ENCODE measurements at regions not wholly inside any gene's neighbourhood (a gene's known extent, or its start where the extent isn't known, plus 50 kb on each side); places are given as distances from the start of the nearest gene placed in this dataset.

GRCh38 chr11:19598876-19599486 is 113.7 kb upstream of the NAV2 start:
- Histone ChIP-seq H3K79me2 (ENCODE audit: insufficient read depth, low read length) (no peaks in the 10 kb centered on the region), H2AFZ (ENCODE audit: low read length) (no peak overlapping the region), H3F3A (ENCODE audit: insufficient read depth, low read length) (no peaks in the 10 kb centered on the region), H3K27me3 (ENCODE audit: insufficient read depth, low read length) (no peaks in the 10 kb centered on the region), H3K9me3 (ENCODE audit: low read length) (no peaks in the 10 kb centered on the region), H3K27ac (ENCODE audit: low read depth, low read length, poor library complexity, severe bottlenecking) (no peak overlapping the region), H4K20me1 (ENCODE audit: insufficient read depth, low read length) (no peaks in the 10 kb centered on the region), H3K4me2 (ENCODE audit: low read length) (no peak overlapping the region), H3K4me3 (ENCODE audit: low read depth, low read length, poor library complexity, severe bottlenecking) (no peak overlapping the region), H3K4me1 (ENCODE audit: insufficient read depth, low read length, severe bottlenecking) (no peaks in the 10 kb centered on the region), H3K36me3 (ENCODE audit: insufficient read depth, low read length) (no peaks in the 10 kb centered on the region), H3K9me2 (ENCODE audit: low read depth, low read length) (no peaks in the 10 kb centered on the region), H3K9ac (ENCODE audit: low read length) (no peak overlapping the region)
- TF ChIP-seq, protein P1, sequence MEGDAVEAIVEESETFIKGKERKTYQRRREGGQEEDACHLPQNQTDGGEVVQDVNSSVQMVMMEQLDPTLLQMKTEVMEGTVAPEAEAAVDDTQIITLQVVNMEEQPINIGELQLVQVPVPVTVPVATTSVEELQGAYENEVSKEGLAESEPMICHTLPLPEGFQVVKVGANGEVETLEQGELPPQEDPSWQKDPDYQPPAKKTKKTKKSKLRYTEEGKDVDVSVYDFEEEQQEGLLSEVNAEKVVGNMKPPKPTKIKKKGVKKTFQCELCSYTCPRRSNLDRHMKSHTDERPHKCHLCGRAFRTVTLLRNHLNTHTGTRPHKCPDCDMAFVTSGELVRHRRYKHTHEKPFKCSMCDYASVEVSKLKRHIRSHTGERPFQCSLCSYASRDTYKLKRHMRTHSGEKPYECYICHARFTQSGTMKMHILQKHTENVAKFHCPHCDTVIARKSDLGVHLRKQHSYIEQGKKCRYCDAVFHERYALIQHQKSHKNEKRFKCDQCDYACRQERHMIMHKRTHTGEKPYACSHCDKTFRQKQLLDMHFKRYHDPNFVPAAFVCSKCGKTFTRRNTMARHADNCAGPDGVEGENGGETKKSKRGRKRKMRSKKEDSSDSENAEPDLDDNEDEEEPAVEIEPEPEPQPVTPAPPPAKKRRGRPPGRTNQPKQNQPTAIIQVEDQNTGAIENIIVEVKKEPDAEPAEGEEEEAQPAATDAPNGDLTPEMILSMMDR (IDR thresholded peaks at IDR 0.05; ENCODE audit: low read length) = no peak
- TF ChIP-seq EZH2 (IDR thresholded peaks at IDR 0.05; ENCODE audit: borderline replicate concordance, low read length) = no peak

- no peaks in the 10 kb centered on the region for H3K36me3 ChIP-seq (ENCODE audit: insufficient read depth, low read length)
- no peak overlapping the region for H3K4me2 ChIP-seq (ENCODE audit: low read length)
- H3K27me3 ChIP-seq (ENCODE audit: insufficient read depth, low read length) = no peaks in the 10 kb centered on the region
- no peaks in the 10 kb centered on the region for H3K4me1 ChIP-seq (ENCODE audit: insufficient read depth, low read length, severe bottlenecking)
- H3K4me3 ChIP-seq (ENCODE audit: low read depth, low read length, poor library complexity, severe bottlenecking) = no peak overlapping the region
- no peaks in the 10 kb centered on the region for H3K9me2 ChIP-seq (ENCODE audit: low read depth, low read length)
- no peak for TF ChIP-seq EZH2 (IDR thresholded peaks at IDR 0.05; ENCODE audit: borderline replicate concordance, low read length)
- TF ChIP-seq, protein P1 (IDR thresholded peaks at IDR 0.05; ENCODE audit: low read length) = no peak
- no peaks in the 10 kb centered on the region for H4K20me1 ChIP-seq (ENCODE audit: insufficient read depth, low read length)
- H3K9ac ChIP-seq (ENCODE audit: low read length) = no peak overlapping the region
- H3F3A ChIP-seq (ENCODE audit: insufficient read depth, low read length) = no peaks in the 10 kb centered on the region
- no peak overlapping the region for H3K27ac ChIP-seq (ENCODE audit: low read depth, low read length, poor library complexity, severe bottlenecking)
- no peak overlapping the region for H2AFZ ChIP-seq (ENCODE audit: low read length)
- H3K79me2 ChIP-seq (ENCODE audit: insufficient read depth, low read length) = no peaks in the 10 kb centered on the region
- no peaks in the 10 kb centered on the region for H3K9me3 ChIP-seq (ENCODE audit: low read length)
Measured at GRCh38 chr11:19598456-19598855, 114.2 kb upstream of the NAV2 start.

DNA sequence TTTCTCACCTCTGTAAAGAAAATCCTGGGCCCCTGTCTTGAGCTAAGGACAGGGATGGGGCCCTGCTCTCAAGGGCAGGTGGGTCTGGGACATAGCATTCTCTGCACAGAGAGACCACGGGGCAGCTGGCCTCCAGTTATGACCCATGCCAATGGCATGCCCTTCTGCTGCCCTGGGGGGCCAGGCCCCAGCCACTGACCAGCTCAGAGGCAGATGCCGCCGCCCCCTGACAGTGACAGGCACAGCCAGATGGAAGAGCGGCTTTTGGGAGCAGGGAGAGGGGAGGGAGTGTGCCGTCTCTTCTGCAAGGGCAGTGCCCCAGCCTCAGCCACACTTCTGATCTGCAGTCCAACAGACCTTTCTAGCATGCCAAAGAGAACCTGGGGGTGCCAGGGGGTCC is 114.8 kb upstream of the NAV2 start:
- Histone ChIP-seq H3K9ac (ENCODE audit: low read length) (no peak overlapping the region), H3K4me3 (ENCODE audit: low read depth, low read length, poor library complexity, severe bottlenecking) (no peak overlapping the region), H3K9me2 (ENCODE audit: low read depth, low read length) (no peaks in the 10 kb centered on the region), H3K27ac (ENCODE audit: low read depth, low read length, poor library complexity, severe bottlenecking) (no peak overlapping the region), H3K4me2 (ENCODE audit: low read length) (no peak overlapping the region), H3K36me3 (ENCODE audit: insufficient read depth, low read length) (no peaks in the 10 kb centered on the region), H3K79me2 (ENCODE audit: insufficient read depth, low read length) (no peaks in the 10 kb centered on the region), H3K4me1 (ENCODE audit: insufficient read depth, low read length, severe bottlenecking) (no peaks in the 10 kb centered on the region), H3K27me3 (ENCODE audit: insufficient read depth, low read length) (no peaks in the 10 kb centered on the region), H2AFZ (ENCODE audit: low read length) (no peak overlapping the region), H4K20me1 (ENCODE audit: insufficient read depth, low read length) (no peaks in the 10 kb centered on the region), H3K9me3 (ENCODE audit: low read length) (no peaks in the 10 kb centered on the region), H3F3A (ENCODE audit: insufficient read depth, low read length) (no peaks in the 10 kb centered on the region)
- TF ChIP-seq, protein P1 (IDR thresholded peaks at IDR 0.05; ENCODE audit: low read length) = no peak
- no peak for TF ChIP-seq EZH2 (IDR thresholded peaks at IDR 0.05; ENCODE audit: borderline replicate concordance, low read length)

Data from OCI-LY1 (cell line).